Thymus (tissue), 11 donors: ENCODE measurements at regions not wholly inside any gene's neighbourhood (a gene's known extent, or its start where the extent isn't known, plus 50 kb on each side); places are given as distances from the start of the nearest gene placed in this dataset.
A peak's percentile ranks its signal among the peaks of the same experiment; 100 is the strongest.

Experiments used
- DNase-seq, 9 donors: peaks; one replicate each; pipeline ENCODE4 v3.0.0-alpha.2; 2013; ENCODE audit warnings: low spot score in 9 of 9, low read depth in 6 of 9, missing footprints in 1 of 9
- H3K27ac ChIP-seq, 2 donors: one replicate each; pipeline ENCODE4 v1.5.1; 2013; ENCODE audit warnings: control low read depth in 1 of 2, low read depth in 1 of 2, low read length in 1 of 2, mild to moderate bottlenecking in 1 of 2, moderate library complexity in 1 of 2
- H3K27me3 ChIP-seq, 2 donors: one replicate each; pipeline ENCODE4 v1.5.1; 2013; ENCODE audit warnings: low read length in 1 of 2; ENCODE audit not compliant: control insufficient read depth in 2 of 2, insufficient read depth in 1 of 2
- H3K36me3 ChIP-seq, 2 donors: one replicate each; pipeline ENCODE4 v1.5.1; 2013; ENCODE audit warnings: low read length in 1 of 2, mild to moderate bottlenecking in 1 of 2, moderate library complexity in 1 of 2; ENCODE audit not compliant: control insufficient read depth in 2 of 2, insufficient read depth in 2 of 2
- H3K4me1 ChIP-seq, 2 donors: one replicate each; pipeline ENCODE4 v1.5.1; 2013; ENCODE audit warnings: low read length in 2 of 2; ENCODE audit not compliant: control insufficient read depth in 2 of 2, insufficient read depth in 2 of 2
- H3K4me3 ChIP-seq, 2 donors: one replicate each; pipeline ENCODE4 v1.5.1; 2013; ENCODE audit warnings: low read length in 2 of 2, control low read depth in 1 of 2, mild to moderate bottlenecking in 1 of 2
- H3K9me3 ChIP-seq, 2 donors: one replicate each; pipeline ENCODE4 v1.5.1; 2013; ENCODE audit warnings: low read length in 1 of 2, mild to moderate bottlenecking in 1 of 2; ENCODE audit not compliant: control insufficient read depth in 2 of 2, insufficient read depth in 1 of 2
- WGBS: extraction: QIAGEN DNeasy Blood & Tissue Kit; methylation state at CpG from one replicate; pipeline ENCODE4 v1.1.7; 2013; 5-methylcytosine and 5-hydroxymethylcytosine counted together
- donor health status: healthy.

DNA sequence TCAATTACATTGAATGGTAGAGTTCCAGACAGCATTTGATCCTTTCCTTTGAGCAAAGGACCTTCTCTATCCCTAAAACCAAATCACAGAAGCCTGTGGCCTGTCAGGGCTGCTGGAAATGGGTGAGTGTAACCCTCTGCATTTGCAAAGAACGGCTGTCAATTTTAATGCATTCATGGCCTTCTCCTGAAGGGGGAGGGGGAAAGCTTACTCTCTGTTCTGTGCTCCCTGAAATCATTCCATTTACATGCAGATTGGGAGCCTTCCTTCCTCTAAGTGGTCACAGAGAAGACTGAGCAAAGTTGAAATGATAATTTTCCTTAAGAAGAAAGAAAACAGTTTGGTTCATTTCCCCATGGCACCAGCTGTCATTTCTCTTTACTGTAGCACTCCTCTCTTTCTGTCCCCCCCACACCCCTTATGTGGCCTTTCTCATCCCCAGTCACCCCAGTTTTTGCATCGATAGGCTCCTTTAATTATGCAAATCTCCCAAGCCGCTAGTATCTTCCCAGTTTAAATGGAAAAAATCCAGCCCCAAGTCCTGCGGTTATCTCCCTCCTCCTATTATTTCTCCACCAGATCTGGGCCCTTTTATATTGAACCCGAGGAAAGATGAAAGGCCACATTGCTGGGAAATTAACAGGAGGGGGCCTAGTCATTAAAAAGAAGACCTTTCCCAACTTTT is 109.4 kb upstream of the KIRREL3 start:
- Histone ChIP-seq H3K9me3 (no peaks in the 10 kb centered on the region), H3K4me3 (no peak overlapping the region), H3K36me3 (no peaks in the 10 kb centered on the region), H3K27me3 (no peaks in the 10 kb centered on the region), H3K27ac (no peak overlapping the region), H3K4me1 (peaks cover 0 to 2% of the 10 kb centered on the region in 2 donors)
- 68% methylated on average over 5 of the region's 5 CpGs for WGBS
- no peak for DNase-seq

DNA sequence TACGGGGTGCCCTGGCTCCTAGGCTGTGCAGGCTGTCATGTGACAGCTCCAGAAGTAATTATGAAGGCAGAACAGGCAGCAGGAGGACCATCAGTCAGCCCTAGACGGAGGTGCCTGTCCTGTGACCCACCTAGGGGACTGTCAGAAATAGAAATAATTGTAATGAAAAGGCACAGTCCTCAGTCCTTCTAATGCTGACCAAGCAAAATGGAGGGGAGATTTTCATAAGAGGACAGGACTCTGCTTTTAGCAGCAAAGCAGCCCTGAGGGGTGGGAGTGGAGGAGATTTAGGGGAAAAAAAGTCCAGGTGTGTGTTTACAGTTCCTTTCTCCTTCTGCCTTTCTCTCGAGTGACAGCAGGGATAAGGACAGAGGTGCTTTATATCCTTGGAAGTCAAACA is 108.3 kb upstream of the KIRREL3 start:
- no peak for DNase-seq
- Histone ChIP-seq H3K27ac (no peak overlapping the region), H3K36me3 (no peaks in the 10 kb centered on the region), H3K27me3 (no peaks in the 10 kb centered on the region), H3K4me3 (no peak overlapping the region), H3K4me1 (peaks cover 0 to 2% of the 10 kb centered on the region in 2 donors), H3K9me3 (no peaks in the 10 kb centered on the region)
- WGBS = 82% methylated on average over 3 of the region's 3 CpGs

DNA sequence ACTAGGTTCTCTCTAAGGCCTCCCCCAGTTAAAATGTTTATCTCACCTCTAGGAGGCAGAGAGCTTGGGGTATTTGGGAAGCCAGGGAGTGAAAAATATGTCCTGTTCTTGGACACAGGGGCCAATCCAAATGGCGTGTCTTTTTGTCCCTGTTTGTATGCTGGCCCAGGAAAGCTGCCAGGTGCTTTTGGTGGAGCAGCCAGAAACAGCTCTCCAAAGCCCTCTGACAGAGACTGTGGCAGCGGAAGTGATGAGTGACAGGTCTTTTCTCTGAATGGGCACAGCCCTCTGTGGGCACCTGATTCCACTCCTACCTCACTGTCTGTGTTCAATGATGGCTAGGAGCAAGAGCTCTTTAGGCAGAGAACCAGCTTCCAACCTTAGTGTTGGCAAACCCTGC is 106.4 kb upstream of the KIRREL3 start:
- no peaks in the 10 kb centered on the region for H3K9me3 ChIP-seq
- no peak for DNase-seq
- peaks cover 0 to 2% of the 10 kb centered on the region in 2 donors for H3K4me1 ChIP-seq
- 94% methylated on average over 2 of the region's 2 CpGs for WGBS
- H3K27ac ChIP-seq = no peak overlapping the region
- H3K4me3 ChIP-seq = no peak overlapping the region
- H3K36me3 ChIP-seq = no peaks in the 10 kb centered on the region
- H3K27me3 ChIP-seq = no peaks in the 10 kb centered on the region

DNA sequence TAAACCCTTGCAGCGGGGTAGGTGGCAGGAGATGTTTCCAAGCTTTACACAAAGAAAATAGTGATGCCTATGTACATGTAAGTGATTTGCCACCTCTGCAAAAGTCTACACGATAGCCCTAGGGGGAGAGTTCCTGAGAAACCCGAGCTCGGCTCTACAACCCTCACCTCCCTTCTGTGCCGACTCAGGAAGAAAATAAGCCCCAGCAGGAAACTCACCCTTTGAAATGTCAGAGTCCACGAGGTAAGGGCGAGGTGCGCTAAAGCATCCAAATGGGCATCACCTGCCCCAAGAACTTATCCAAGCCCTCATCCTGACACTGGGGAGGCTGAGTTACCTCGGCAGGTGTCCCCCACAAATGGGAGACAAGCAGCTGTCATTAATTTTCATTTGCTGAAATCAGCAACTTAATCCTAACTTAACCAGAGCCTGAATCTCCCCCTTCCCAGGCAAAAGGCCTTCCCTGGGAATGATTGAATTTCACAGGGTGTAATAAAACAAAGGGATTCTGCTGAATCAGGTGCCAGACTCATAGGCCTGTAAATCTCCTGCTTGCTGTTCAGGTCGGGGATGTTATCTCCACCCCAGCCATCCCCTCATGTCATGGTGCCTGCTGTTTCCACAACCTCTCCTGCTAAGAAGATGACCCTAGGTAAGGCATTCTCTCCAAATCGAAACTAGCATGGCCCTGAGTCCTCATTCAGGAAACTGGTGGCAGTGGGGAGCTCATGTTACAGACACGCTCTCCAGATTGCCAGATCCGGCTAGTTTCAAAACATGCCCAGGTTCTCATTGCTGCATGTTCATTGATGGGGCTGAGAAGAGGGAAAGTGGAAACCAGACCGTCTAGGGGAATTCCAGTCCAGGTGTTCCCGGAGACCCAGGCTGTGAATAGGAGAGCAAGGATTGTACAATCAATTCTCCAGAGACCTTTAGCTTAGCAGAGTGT is 105.3 kb upstream of the KIRREL3 start:
- peak in 1 of 9 donors; percentile 20 for DNase-seq
- Histone ChIP-seq H3K4me1 (peaks cover 0 to 2% of the 10 kb centered on the region in 2 donors), H3K4me3 (no peak overlapping the region), H3K36me3 (no peaks in the 10 kb centered on the region), H3K27me3 (no peaks in the 10 kb centered on the region), H3K9me3 (no peaks in the 10 kb centered on the region), H3K27ac (peak overlapping the region in 1 of 2 donors; percentile 28)
- WGBS = 61% methylated on average over 15 of the region's 15 CpGs

DNA sequence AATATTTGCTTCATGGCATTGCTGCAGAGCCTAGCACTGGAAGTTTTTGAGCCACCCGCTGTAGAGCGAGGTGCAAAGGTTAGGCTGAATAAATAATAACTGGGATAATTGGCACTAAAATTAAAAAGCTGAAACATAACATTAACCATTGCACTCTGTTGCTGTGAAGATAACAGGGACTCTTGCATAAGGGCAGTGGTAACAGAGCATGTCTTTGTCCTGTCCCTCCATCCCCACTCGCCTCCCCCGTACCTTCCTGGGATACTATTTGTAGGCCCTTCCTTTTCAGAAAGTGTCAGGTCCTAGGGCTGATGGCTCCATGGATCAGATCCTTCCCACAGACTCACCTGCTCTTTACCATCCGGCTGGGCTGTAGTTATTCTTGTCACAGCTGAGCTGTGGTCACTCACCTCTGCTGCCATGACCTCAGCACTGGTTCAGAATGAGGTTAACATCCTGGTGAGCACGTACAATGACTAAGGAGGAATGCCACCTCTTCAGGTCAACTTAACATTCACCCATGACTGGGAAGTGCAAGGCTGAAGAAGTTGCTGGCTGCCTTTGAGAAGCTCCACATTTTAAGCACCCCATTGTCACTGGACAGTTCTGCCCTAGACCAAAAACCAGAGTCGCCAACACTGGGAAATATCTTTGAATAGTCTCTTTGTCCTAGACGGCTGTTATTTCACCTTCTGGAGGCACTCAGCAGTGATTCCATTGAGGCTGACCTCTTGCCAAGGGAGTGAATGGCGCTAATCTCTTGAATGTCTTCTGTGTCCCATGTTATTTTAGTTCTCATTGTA is 103.2 kb upstream of the KIRREL3 start:
- no peak overlapping the region for H3K27ac ChIP-seq
- H3K9me3 ChIP-seq = no peaks in the 10 kb centered on the region
- no peaks in the 10 kb centered on the region for H3K36me3 ChIP-seq
- no peak overlapping the region for H3K4me3 ChIP-seq
- 87% methylated on average over 9 of the region's 9 CpGs for WGBS
- no peaks in the 10 kb centered on the region for H3K27me3 ChIP-seq
- DNase-seq = no peak
- H3K4me1 ChIP-seq = peaks cover 0 to 2% of the 10 kb centered on the region in 2 donors

DNA sequence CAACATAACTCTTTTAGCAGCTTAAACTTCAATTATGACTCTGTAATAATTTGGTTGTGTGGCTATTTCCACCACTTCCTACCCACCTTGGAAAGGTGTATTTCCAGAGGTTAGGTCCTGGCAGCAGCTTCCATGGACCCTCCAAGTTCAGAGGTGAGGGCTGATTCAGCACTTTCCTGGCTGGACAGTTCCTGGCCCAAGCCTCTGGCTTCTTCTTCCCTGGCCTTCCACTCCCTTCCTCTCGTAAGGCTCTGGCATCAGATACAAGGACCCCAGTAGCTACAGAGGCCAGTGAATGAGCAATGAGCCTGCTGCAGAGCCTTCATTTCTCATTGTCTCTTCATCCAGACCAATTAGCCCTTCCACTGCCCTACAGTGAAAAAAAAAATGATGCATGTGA is 98.1 kb upstream of the KIRREL3 start:
- H3K4me1 ChIP-seq = no peaks in the 10 kb centered on the region
- no peak overlapping the region for H3K4me3 ChIP-seq
- no peaks in the 10 kb centered on the region for H3K27me3 ChIP-seq
- H3K27ac ChIP-seq = no peak overlapping the region
- no peaks in the 10 kb centered on the region for H3K36me3 ChIP-seq
- no peak for DNase-seq
- no peaks in the 10 kb centered on the region for H3K9me3 ChIP-seq
- WGBS = 54% methylated on average over 1 of the region's 1 CpG

DNA sequence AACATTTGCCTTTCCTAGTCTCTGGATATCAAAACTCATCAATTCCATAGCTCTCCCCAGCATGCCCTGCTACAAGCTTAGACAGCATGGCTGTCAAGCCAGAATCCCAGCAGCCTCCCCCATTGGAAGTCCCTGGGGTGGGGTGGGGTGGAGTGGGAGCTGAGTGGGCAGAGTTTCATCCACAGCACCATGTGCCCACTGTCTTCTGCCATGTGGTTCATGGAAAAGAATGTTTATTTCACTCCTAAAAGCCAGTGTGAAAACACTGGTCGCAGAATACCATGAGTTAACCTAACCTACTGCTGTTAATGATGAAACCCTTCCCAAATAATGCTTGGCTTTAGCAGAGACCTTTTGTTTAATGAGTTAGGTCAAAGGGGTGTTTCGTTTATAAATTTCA is 80.2 kb upstream of the KIRREL3 start:
- H3K4me1 ChIP-seq = no peaks in the 10 kb centered on the region
- no peaks in the 10 kb centered on the region for H3K36me3 ChIP-seq
- H3K27me3 ChIP-seq = no peaks in the 10 kb centered on the region
- H3K27ac ChIP-seq = no peak overlapping the region
- H3K4me3 ChIP-seq = no peak overlapping the region
- WGBS = 88% methylated on average over 2 of the region's 2 CpGs
- H3K9me3 ChIP-seq = no peaks in the 10 kb centered on the region
- no peak for DNase-seq

DNA sequence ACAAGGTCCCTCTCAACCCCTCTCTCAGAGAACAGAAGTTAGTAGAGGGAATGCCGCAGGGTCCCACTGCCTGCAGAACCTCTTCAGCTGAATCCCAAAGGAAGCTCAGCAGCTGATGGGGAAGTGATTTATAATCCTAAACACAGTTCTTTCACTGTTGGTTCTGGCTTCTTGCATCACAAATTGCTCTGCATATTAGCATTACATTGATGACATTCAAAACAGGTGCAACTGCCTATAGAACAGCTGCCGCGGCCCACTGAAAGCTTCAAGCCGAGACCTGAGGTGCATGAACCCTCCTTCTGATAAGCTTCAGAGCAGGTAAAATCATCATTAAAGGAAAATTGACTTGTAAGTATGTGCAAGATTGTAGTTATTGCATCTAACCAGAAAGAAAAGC is 75.2 kb upstream of the KIRREL3 start:
- 95% methylated on average over 4 of the region's 4 CpGs for WGBS
- DNase-seq = no peak
- no peaks in the 10 kb centered on the region for H3K27me3 ChIP-seq
- H3K36me3 ChIP-seq = no peaks in the 10 kb centered on the region
- no peak overlapping the region for H3K27ac ChIP-seq
- no peaks in the 10 kb centered on the region for H3K9me3 ChIP-seq
- H3K4me3 ChIP-seq = no peak overlapping the region
- no peaks in the 10 kb centered on the region for H3K4me1 ChIP-seq
